ENCODE measurements at regions not wholly inside any gene's neighbourhood (a gene's known extent, or its start where the extent isn't known, plus 50 kb on each side); places are given as distances from the start of the nearest gene placed in this dataset.

GRCh38 chr5:167414611-167415010 lies 876.8 kb upstream of the WWC1 start:
- no peaks in the 10 kb centered on the region for H3K36me3 ChIP-seq (ENCODE audit: low read depth)
- H3K27ac ChIP-seq = no peak overlapping the region
- WGBS, 2 experiments (ENCODE audit: low coverage in 1 of 2, low lambda C conversion rate in 2 of 2, missing lambda C conversion rate in 2 of 2) = 19 to 28% methylated on average over 4 of the region's 4 CpGs
- H2AFZ ChIP-seq = no peak overlapping the region
- no peaks in the 10 kb centered on the region for H3F3A ChIP-seq (ENCODE audit: insufficient read depth)
- H3K79me2 ChIP-seq (ENCODE audit: insufficient read depth) = no peaks in the 10 kb centered on the region
- no peak overlapping the region for H3K9ac ChIP-seq
- no peak overlapping the region for H3K4me3 ChIP-seq
- H3K4me2 ChIP-seq (ENCODE audit: unreplicated experiment) = no peak overlapping the region
- H3K4me1 ChIP-seq (ENCODE audit: insufficient read depth) = no peaks in the 10 kb centered on the region
- TF ChIP-seq EZH2 (IDR thresholded peaks at IDR 0.05; ENCODE audit: insufficient read depth, poor library complexity, severe bottlenecking) (no peak), EZH2phosphoT487 (IDR thresholded peaks at IDR 0.05; ENCODE audit: insufficient read depth, low read depth) (no peak)
- no peak for DNase-seq
- H3K9me2 ChIP-seq (ENCODE audit: insufficient read depth) = no peaks in the 10 kb centered on the region
- H3K9me3 ChIP-seq (ENCODE audit: low read depth) = no peaks in the 10 kb centered on the region
- H4K20me1 ChIP-seq (ENCODE audit: insufficient read depth) = no peaks in the 10 kb centered on the region
- in situ Hi-C loops (cut with MboI) = no loop called here
- peaks cover 14% of the 10 kb centered on the region for H3K27me3 ChIP-seq (replicated peaks; ENCODE audit: insufficient read depth)

- H3K4me1 ChIP-seq (ENCODE audit: insufficient read depth) = no peaks in the 10 kb centered on the region
- no peak overlapping the region for H3K4me3 ChIP-seq
- 4 to 6% methylated on average over 10 of the region's 10 CpGs for WGBS, 2 experiments (ENCODE audit: low coverage in 1 of 2, low lambda C conversion rate in 2 of 2, missing lambda C conversion rate in 2 of 2)
- H3K79me2 ChIP-seq (ENCODE audit: insufficient read depth) = no peaks in the 10 kb centered on the region
- H3K9me3 ChIP-seq (ENCODE audit: low read depth) = no peaks in the 10 kb centered on the region
- TF ChIP-seq EZH2 (IDR thresholded peaks at IDR 0.05; ENCODE audit: insufficient read depth, poor library complexity, severe bottlenecking) (no peak), EZH2phosphoT487 (IDR thresholded peaks at IDR 0.05; ENCODE audit: insufficient read depth, low read depth) (no peak)
- in situ Hi-C loops (cut with MboI) = no loop called here
- no peaks in the 10 kb centered on the region for H3F3A ChIP-seq (ENCODE audit: insufficient read depth)
- H3K4me2 ChIP-seq (ENCODE audit: unreplicated experiment) = no peak overlapping the region
- no peak overlapping the region for H3K27ac ChIP-seq
- H3K27me3 ChIP-seq (replicated peaks; ENCODE audit: insufficient read depth) = peaks cover 18% of the 10 kb centered on the region
- H3K36me3 ChIP-seq (ENCODE audit: low read depth) = no peaks in the 10 kb centered on the region
- no peak overlapping the region for H2AFZ ChIP-seq
- no peaks in the 10 kb centered on the region for H3K9me2 ChIP-seq (ENCODE audit: insufficient read depth)
- no peaks in the 10 kb centered on the region for H4K20me1 ChIP-seq (ENCODE audit: insufficient read depth)
- H3K9ac ChIP-seq = no peak overlapping the region
- no peak for DNase-seq
Observed at GRCh38 chr5:167415779-167416746, 875.4 kb upstream of the WWC1 start.

DNA sequence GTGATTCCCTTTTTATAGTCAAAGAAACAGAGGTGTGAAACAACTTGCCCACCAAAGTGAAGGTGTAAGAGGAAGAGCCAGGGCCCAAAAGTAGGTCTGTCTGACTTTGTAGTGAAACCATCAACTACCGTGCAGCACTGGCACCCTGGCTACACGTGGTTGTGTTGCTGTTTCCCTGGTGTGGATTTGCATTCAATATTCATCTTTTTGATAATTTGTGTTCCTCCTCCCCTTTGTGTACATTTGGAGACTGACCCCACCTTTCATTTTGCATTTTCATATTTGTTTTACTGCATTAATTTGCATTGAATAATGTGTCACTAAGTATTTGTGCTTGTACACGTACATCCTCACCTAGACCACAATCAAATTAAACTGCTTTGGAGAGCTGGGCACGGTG lies 873.8 kb upstream of the WWC1 start:
- H3K4me2 ChIP-seq (ENCODE audit: unreplicated experiment) = no peak overlapping the region
- no peaks in the 10 kb centered on the region for H3K79me2 ChIP-seq (ENCODE audit: insufficient read depth)
- H2AFZ ChIP-seq = no peak overlapping the region
- H3K36me3 ChIP-seq (ENCODE audit: low read depth) = no peaks in the 10 kb centered on the region
- TF ChIP-seq EZH2phosphoT487 (IDR thresholded peaks at IDR 0.05; ENCODE audit: insufficient read depth, low read depth) (no peak), EZH2 (IDR thresholded peaks at IDR 0.05; ENCODE audit: insufficient read depth, poor library complexity, severe bottlenecking) (no peak)
- H3K9ac ChIP-seq = no peak overlapping the region
- no peaks in the 10 kb centered on the region for H4K20me1 ChIP-seq (ENCODE audit: insufficient read depth)
- H3F3A ChIP-seq (ENCODE audit: insufficient read depth) = no peaks in the 10 kb centered on the region
- DNase-seq = no peak
- no peak overlapping the region for H3K4me3 ChIP-seq
- H3K9me3 ChIP-seq (ENCODE audit: low read depth) = no peaks in the 10 kb centered on the region
- H3K9me2 ChIP-seq (ENCODE audit: insufficient read depth) = no peaks in the 10 kb centered on the region
- in situ Hi-C loops (cut with MboI) = no loop called here
- H3K27me3 ChIP-seq (replicated peaks; ENCODE audit: insufficient read depth) = peaks cover 18% of the 10 kb centered on the region
- H3K27ac ChIP-seq = no peak overlapping the region
- no peaks in the 10 kb centered on the region for H3K4me1 ChIP-seq (ENCODE audit: insufficient read depth)
- 22% methylated on average over 4 of the region's 4 CpGs for WGBS, 2 experiments (ENCODE audit: low coverage in 1 of 2, low lambda C conversion rate in 2 of 2, missing lambda C conversion rate in 2 of 2)

- no peak overlapping the region for H2AFZ ChIP-seq
- 8 to 9% methylated on average over 3 of the region's 3 CpGs for WGBS, 2 experiments (ENCODE audit: low coverage in 1 of 2, low lambda C conversion rate in 2 of 2, missing lambda C conversion rate in 2 of 2)
Observed at GRCh38 chr5:167425161-167425560, 866.3 kb upstream of the WWC1 start.

More at GRCh38 chr5:167425161-167425560, 866.3 kb upstream of the WWC1 start:
- Histone ChIP-seq H3K36me3 (ENCODE audit: low read depth) (no peaks in the 10 kb centered on the region), H3K9me2 (ENCODE audit: insufficient read depth) (no peaks in the 10 kb centered on the region), H3K9ac (no peak overlapping the region), H3K4me3 (no peak overlapping the region), H4K20me1 (ENCODE audit: insufficient read depth) (no peaks in the 10 kb centered on the region), H3K79me2 (ENCODE audit: insufficient read depth) (no peaks in the 10 kb centered on the region), H3K9me3 (ENCODE audit: low read depth) (no peaks in the 10 kb centered on the region), H3F3A (ENCODE audit: insufficient read depth) (no peaks in the 10 kb centered on the region), H3K4me2 (ENCODE audit: unreplicated experiment) (no peak overlapping the region), H3K4me1 (ENCODE audit: insufficient read depth) (no peaks in the 10 kb centered on the region), H3K27me3 (replicated peaks; ENCODE audit: insufficient read depth) (peaks cover 18% of the 10 kb centered on the region), H3K27ac (no peak overlapping the region)
- in situ Hi-C loops (cut with MboI) = no loop called here
- DNase-seq = no peak
- TF ChIP-seq EZH2phosphoT487 (IDR thresholded peaks at IDR 0.05; ENCODE audit: insufficient read depth, low read depth) (no peak), EZH2 (IDR thresholded peaks at IDR 0.05; ENCODE audit: insufficient read depth, poor library complexity, severe bottlenecking) (no peak)
